CD4-positive, alpha-beta memory T cell (primary cell): ENCODE measurements at regions not wholly inside any gene's neighbourhood (a gene's known extent, or its start where the extent isn't known, plus 50 kb on each side); places are given as distances from the start of the nearest gene placed in this dataset.

ENCODE experiments used
- CTCF ChIA-PET: fragments of 350-600 bp; sonication (Branson Sonifier 250); formaldehyde crosslinking; loops from one replicate; lab custom pipeline; 2021; ENCODE audit warnings: inconsistent platforms; ENCODE audit not compliant: partially characterized antibody; lab: Charles Lee
- POLR2A ChIA-PET: fragments of 350-600 bp; sonication (Branson Sonifier 250); formaldehyde crosslinking; loops from one replicate; lab custom pipeline; 2021; ENCODE audit not compliant: partially characterized antibody; lab: Charles Lee
- DNase-seq, 5 donors: peaks; one replicate each; pipeline versions ENCODE4 v3.0.0 to v3.0.0-alpha.2; 2020 to 2022; ENCODE audit warnings: mixed read lengths in 1 of 5
- H3K27ac ChIP-seq: one replicate; pipeline ENCODE4 v1.7.0; 2013; ENCODE audit warnings: low read depth, low read length
- H3K27me3 ChIP-seq: 2 replicates; pipeline ENCODE4 v1.7.0; 2013; ENCODE audit warnings: mild to moderate bottlenecking, low read length, moderate library complexity; ENCODE audit not compliant: insufficient read depth
- H3K36me3 ChIP-seq: 2 replicates; pipeline ENCODE4 v1.7.0; 2013; ENCODE audit warnings: mild to moderate bottlenecking, low read length, moderate library complexity; ENCODE audit not compliant: insufficient read depth
- H3K4me1 ChIP-seq: 2 replicates; pipeline ENCODE4 v1.7.0; 2013; ENCODE audit warnings: mild to moderate bottlenecking, low read length, moderate library complexity; ENCODE audit not compliant: insufficient read depth
- H3K4me3 ChIP-seq, 2 donors: one replicate each; pipeline ENCODE4 v1.7.0; 2013; ENCODE audit warnings: low read length in 2 of 2, mild to moderate bottlenecking in 1 of 2
- H3K9me3 ChIP-seq, 2 donors: one replicate each; pipeline ENCODE4 v1.7.0; 2013; ENCODE audit warnings: low read length in 2 of 2, control low read depth in 1 of 2; ENCODE audit not compliant: control insufficient read depth in 1 of 2
- H3K27ac Mint-ChIP-seq, 7 donors: one replicate each; pipeline ENCODE4 v1.8.0; 2020 to 2021; ENCODE audit warnings: mixed read lengths in 7 of 7, mild to moderate bottlenecking in 6 of 7, inconsistent platforms in 3 of 7, moderate library complexity in 3 of 7
- H3K27me3 Mint-ChIP-seq, 2 donors: one replicate each; pipeline ENCODE4 v1.8.0; 2020 to 2021; ENCODE audit warnings: mixed read lengths in 2 of 2
- H3K36me3 Mint-ChIP-seq, 2 donors: one replicate each; pipeline ENCODE4 v1.8.0; 2020 to 2021; ENCODE audit warnings: mixed read lengths in 2 of 2, inconsistent platforms in 1 of 2, mild to moderate bottlenecking in 1 of 2
- H3K4me1 Mint-ChIP-seq, 4 donors: one replicate each; pipeline ENCODE4 v1.8.0; 2020 to 2021; ENCODE audit warnings: mixed read lengths in 4 of 4, mild to moderate bottlenecking in 1 of 4
- H3K4me3 Mint-ChIP-seq, 8 donors: one replicate each; pipeline ENCODE4 v1.8.0; 2020 to 2021; ENCODE audit warnings: mixed read lengths in 8 of 8, mild to moderate bottlenecking in 7 of 8, moderate library complexity in 6 of 8, inconsistent platforms in 3 of 8
- H3K9me3 Mint-ChIP-seq, 8 donors: one replicate each; pipeline ENCODE4 v1.8.0; 2020 to 2021; ENCODE audit warnings: mixed read lengths in 8 of 8, mild to moderate bottlenecking in 5 of 8, inconsistent platforms in 3 of 8, moderate library complexity in 1 of 8
- intact Hi-C: fragments of 100-400 bp; cut with micrococcal nuclease; formaldehyde crosslinking; loops from one replicate; pipeline ENCODE4 v1.15.1; 2023

GRCh38 chr10:37671802-37672201 is 185.6 kb downstream of the ZNF248 start:
- CTCF ChIA-PET, result no interaction called here
- no peaks in the 10 kb centered on the region for H3K27me3 ChIP-seq
- H3K36me3 ChIP-seq, result no peaks in the 10 kb centered on the region
- Mint-ChIP-seq H3K36me3 (no peaks in the 10 kb centered on the region), H3K27me3 (no peaks in the 10 kb centered on the region), H3K4me3 (no peak overlapping the region), H3K27ac (no peak overlapping the region), H3K9me3 (peaks cover 2 to 35% (median 17%) of the 10 kb centered on the region in 8 donors), H3K4me1 (no peaks in the 10 kb centered on the region)
- no peak for DNase-seq
- intact Hi-C loops, result no loop called here
- no peaks in the 10 kb centered on the region for H3K4me1 ChIP-seq
- no peak overlapping the region for H3K27ac ChIP-seq
- no peak overlapping the region for H3K4me3 ChIP-seq
- H3K9me3 ChIP-seq, result no peaks in the 10 kb centered on the region
- POLR2A ChIA-PET, result no interaction called here

- Histone ChIP-seq H3K4me1 (no peaks in the 10 kb centered on the region), H3K9me3 (no peaks in the 10 kb centered on the region), H3K27ac (no peak overlapping the region), H3K27me3 (no peaks in the 10 kb centered on the region), H3K4me3 (no peak overlapping the region), H3K36me3 (no peaks in the 10 kb centered on the region)
- H3K27me3 Mint-ChIP-seq, result no peaks in the 10 kb centered on the region
- no peak overlapping the region for H3K4me3 Mint-ChIP-seq
- peaks cover 3 to 41% (median 22%) of the 10 kb centered on the region in 8 donors for H3K9me3 Mint-ChIP-seq
- H3K4me1 Mint-ChIP-seq, result no peaks in the 10 kb centered on the region
- H3K36me3 Mint-ChIP-seq, result no peaks in the 10 kb centered on the region
- no peak for DNase-seq
- H3K27ac Mint-ChIP-seq, result no peak overlapping the region
- POLR2A ChIA-PET, result no interaction called here
- intact Hi-C loops, result no loop called here
- CTCF ChIA-PET, result no interaction called here
Observed at GRCh38 chr10:37667736-37668135, 189.7 kb downstream of the ZNF248 start.

- Mint-ChIP-seq H3K27ac (no peak overlapping the region), H3K27me3 (no peaks in the 10 kb centered on the region), H3K36me3 (no peaks in the 10 kb centered on the region), H3K4me1 (no peaks in the 10 kb centered on the region), H3K4me3 (no peak overlapping the region), H3K9me3 (peaks cover 8 to 54% (median 31%) of the 10 kb centered on the region in 8 donors)
- DNase-seq, result no peak
- H3K27ac ChIP-seq, result no peak overlapping the region
- CTCF ChIA-PET, result no interaction called here
- no peaks in the 10 kb centered on the region for H3K36me3 ChIP-seq
- no peaks in the 10 kb centered on the region for H3K9me3 ChIP-seq
- no peaks in the 10 kb centered on the region for H3K4me1 ChIP-seq
- H3K27me3 ChIP-seq, result no peaks in the 10 kb centered on the region
- intact Hi-C loops, result no loop called here
- POLR2A ChIA-PET, result no interaction called here
- H3K4me3 ChIP-seq, result no peak overlapping the region
Observed at GRCh38 chr10:37654466-37654865, 202.9 kb downstream of the ZNF248 start.

- ChIA-PET POLR2A (no interaction called here), CTCF (no interaction called here)
- Histone ChIP-seq H3K9me3 (no peaks in the 10 kb centered on the region), H3K4me1 (no peaks in the 10 kb centered on the region), H3K36me3 (no peaks in the 10 kb centered on the region), H3K27me3 (no peaks in the 10 kb centered on the region), H3K4me3 (no peak overlapping the region), H3K27ac (no peak overlapping the region)
- intact Hi-C loops, result no loop called here
- Mint-ChIP-seq H3K9me3 (peaks cover 0 to 20% (median 7%) of the 10 kb centered on the region in 8 donors), H3K27me3 (no peaks in the 10 kb centered on the region), H3K36me3 (no peaks in the 10 kb centered on the region), H3K4me1 (no peaks in the 10 kb centered on the region), H3K4me3 (no peak overlapping the region), H3K27ac (no peak overlapping the region)
- DNase-seq, result no peak
Observed at GRCh38 chr10:37643187-37643586, 214.2 kb downstream of the ZNF248 start.

GRCh38 chr10:37640301-37640700 is 217.1 kb downstream of the ZNF248 start:
- H3K27me3 Mint-ChIP-seq, result no peaks in the 10 kb centered on the region
- CTCF ChIA-PET, result no interaction called here
- H3K9me3 Mint-ChIP-seq, result peaks cover 5 to 28% (median 21%) of the 10 kb centered on the region in 8 donors

GRCh38 chr10:37639200-37639599 is 218.2 kb downstream of the ZNF248 start:
- Mint-ChIP-seq H3K36me3 (no peaks in the 10 kb centered on the region), H3K27me3 (no peaks in the 10 kb centered on the region), H3K9me3 (peaks cover 5 to 28% (median 21%) of the 10 kb centered on the region in 8 donors), H3K4me1 (no peaks in the 10 kb centered on the region), H3K27ac (no peak overlapping the region), H3K4me3 (no peak overlapping the region)
- DNase-seq, result no peak
- Histone ChIP-seq H3K9me3 (no peaks in the 10 kb centered on the region), H3K4me1 (no peaks in the 10 kb centered on the region), H3K27ac (no peak overlapping the region), H3K27me3 (no peaks in the 10 kb centered on the region), H3K4me3 (no peak overlapping the region), H3K36me3 (no peaks in the 10 kb centered on the region)
- ChIA-PET POLR2A (no interaction called here), CTCF (no interaction called here)
- intact Hi-C loops, result no loop called here

More at GRCh38 chr10:37640301-37640700, 217.1 kb downstream of the ZNF248 start:
- intact Hi-C loops, result no loop called here
- no peak for DNase-seq
- Histone ChIP-seq H3K27ac (no peak overlapping the region), H3K4me1 (no peaks in the 10 kb centered on the region), H3K27me3 (no peaks in the 10 kb centered on the region), H3K36me3 (no peaks in the 10 kb centered on the region), H3K9me3 (no peaks in the 10 kb centered on the region), H3K4me3 (no peak overlapping the region)
- H3K4me1 Mint-ChIP-seq, result no peaks in the 10 kb centered on the region
- no peak overlapping the region for H3K27ac Mint-ChIP-seq
- POLR2A ChIA-PET, result no interaction called here
- no peak overlapping the region for H3K4me3 Mint-ChIP-seq
- H3K36me3 Mint-ChIP-seq, result no peaks in the 10 kb centered on the region

- POLR2A ChIA-PET, result no interaction called here
- peaks cover 5 to 33% (median 21%) of the 10 kb centered on the region in 8 donors for H3K9me3 Mint-ChIP-seq
- H3K27me3 ChIP-seq, result no peaks in the 10 kb centered on the region
- H3K4me3 ChIP-seq, result no peak overlapping the region
- no peaks in the 10 kb centered on the region for H3K36me3 Mint-ChIP-seq
- no peak overlapping the region for H3K4me3 Mint-ChIP-seq
- CTCF ChIA-PET, result no interaction called here
- no peak overlapping the region for H3K27ac ChIP-seq
- no peak for DNase-seq
- no peaks in the 10 kb centered on the region for H3K4me1 Mint-ChIP-seq
- H3K27ac Mint-ChIP-seq, result no peak overlapping the region
- H3K4me1 ChIP-seq, result no peaks in the 10 kb centered on the region
- no peaks in the 10 kb centered on the region for H3K9me3 ChIP-seq
- no peaks in the 10 kb centered on the region for H3K27me3 Mint-ChIP-seq
- H3K36me3 ChIP-seq, result no peaks in the 10 kb centered on the region
- intact Hi-C loops, result no loop called here
Observed at GRCh38 chr10:37638569-37638968, 218.8 kb downstream of the ZNF248 start.

- H3K36me3 ChIP-seq, result no peaks in the 10 kb centered on the region
- H3K27me3 ChIP-seq, result no peaks in the 10 kb centered on the region
- no peaks in the 10 kb centered on the region for H3K4me1 Mint-ChIP-seq
- H3K4me3 ChIP-seq, result no peak overlapping the region
- peaks cover 7 to 38% (median 22%) of the 10 kb centered on the region in 8 donors for H3K9me3 Mint-ChIP-seq
- H3K9me3 ChIP-seq, result peaks cover 0 to 3% of the 10 kb centered on the region in 2 donors
- POLR2A ChIA-PET, result no interaction called here
- H3K27ac Mint-ChIP-seq, result no peak overlapping the region
- intact Hi-C loops, result no loop called here
- H3K4me1 ChIP-seq, result no peaks in the 10 kb centered on the region
- H3K4me3 Mint-ChIP-seq, result no peak overlapping the region
- CTCF ChIA-PET, result no interaction called here
- DNase-seq, result no peak
- no peaks in the 10 kb centered on the region for H3K27me3 Mint-ChIP-seq
- no peak overlapping the region for H3K27ac ChIP-seq
- H3K36me3 Mint-ChIP-seq, result no peaks in the 10 kb centered on the region
Observed at GRCh38 chr10:37634351-37634880, 223.0 kb downstream of the ZNF248 start.
